Adipose tissue (tissue), 3 donors: ENCODE measurements at regions not wholly inside any gene's neighbourhood (a gene's known extent, or its start where the extent isn't known, plus 50 kb on each side); places are given as distances from the start of the nearest gene placed in this dataset.

Source experiments
- H3K27ac ChIP-seq: one replicate; pipeline ENCODE4 v1.5.1; 2013; ENCODE audit warnings: low read depth, low read length
- WGBS, 3 donors: extraction: QIAGEN DNeasy Blood & Tissue Kit; methylation state at CpG; one replicate each; pipeline ENCODE4 v1.1.7; 2013; 5-methylcytosine and 5-hydroxymethylcytosine counted together
- donor health status: healthy with polysubstance abuse.
- donor health status: Bipolar disorder and iron deficiency.
- donor health status: healthy.

GRCh38 chr21:43351501-43352153, 75.3 kb downstream of the SIK1 start:
- 79 to 86% (median 83%) methylated on average over 12 to 13 of the region's 13 CpGs for WGBS, 3 donors
- H3K27ac ChIP-seq, result no peak overlapping the region

DNA sequence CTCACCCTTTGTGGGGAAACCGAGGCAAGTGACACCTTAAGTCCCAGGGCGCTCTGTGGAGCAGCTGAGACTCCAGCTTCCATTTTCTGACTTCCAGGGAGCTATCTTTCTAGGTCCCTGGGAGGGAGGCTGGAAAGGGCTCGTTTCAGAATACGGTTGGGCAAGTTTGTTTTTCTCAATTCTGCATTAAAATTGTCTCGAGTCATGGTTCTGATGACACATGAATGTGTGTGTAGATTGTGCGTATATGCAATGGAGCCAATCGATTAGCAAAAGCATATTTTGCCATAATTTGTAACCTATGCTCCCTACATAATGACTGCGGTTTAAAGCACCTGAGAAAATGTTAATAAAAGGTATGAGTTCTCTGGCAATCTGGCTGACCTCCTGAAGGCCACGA, 77.3 kb downstream of the SIK1 start:
- 81 to 89% (median 88%) methylated on average over 9 of the region's 9 CpGs for WGBS, 3 donors
- H3K27ac ChIP-seq, result no peak overlapping the region

- 60 to 76% (median 63%) methylated on average over 22 of the region's 22 CpGs for WGBS, 3 donors
- no peak overlapping the region for H3K27ac ChIP-seq
Measured at GRCh38 chr21:43348801-43349261, 78.1 kb downstream of the SIK1 start.

DNA sequence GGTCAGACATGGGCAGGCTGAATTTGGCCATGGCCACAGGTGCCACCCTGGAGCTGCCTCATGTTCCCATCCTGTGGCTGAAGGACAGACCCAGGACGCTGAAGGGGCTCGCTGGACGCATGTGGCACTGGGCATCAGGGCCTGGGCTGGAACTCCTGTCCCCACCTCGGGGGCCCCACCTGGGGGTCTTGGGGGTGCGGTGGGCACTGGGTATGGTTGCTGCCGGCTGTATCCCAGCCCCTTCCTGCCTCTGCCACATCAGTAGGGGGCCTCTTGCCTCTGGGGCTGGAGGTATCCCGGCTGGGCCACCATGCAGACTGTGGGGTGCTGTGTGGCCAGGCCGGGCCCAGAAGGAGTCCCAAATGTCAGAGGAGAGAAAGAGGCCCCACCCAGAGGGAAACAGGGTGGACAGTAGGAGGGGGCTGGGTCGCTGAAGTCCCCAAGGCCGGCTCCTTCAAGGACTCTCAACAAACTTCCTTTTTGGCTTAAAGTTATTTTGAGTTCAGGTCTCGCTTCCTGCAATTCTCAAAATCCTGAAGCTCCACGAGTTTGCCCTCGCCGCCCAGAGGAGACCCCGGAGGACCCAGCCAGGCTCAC, 78.7 kb downstream of the SIK1 start:
- H3K27ac ChIP-seq, result no peak overlapping the region

GRCh38 chr21:43347461-43348169, 79.3 kb downstream of the SIK1 start:
- WGBS, 3 donors, result 88 to 92% (median 91%) methylated on average over 21 of the region's 21 CpGs
- no peak overlapping the region for H3K27ac ChIP-seq

More for the DNA sequence above, 78.7 kb downstream of the SIK1 start:
- 50 to 73% (median 56%) methylated on average over 15 of the region's 15 CpGs for WGBS, 3 donors

GRCh38 chr21:43346551-43346950, 80.4 kb downstream of the SIK1 start:
- WGBS, 3 donors, result 83 to 92% (median 91%) methylated on average over 12 to 13 of the region's 13 CpGs
- no peak overlapping the region for H3K27ac ChIP-seq

DNA sequence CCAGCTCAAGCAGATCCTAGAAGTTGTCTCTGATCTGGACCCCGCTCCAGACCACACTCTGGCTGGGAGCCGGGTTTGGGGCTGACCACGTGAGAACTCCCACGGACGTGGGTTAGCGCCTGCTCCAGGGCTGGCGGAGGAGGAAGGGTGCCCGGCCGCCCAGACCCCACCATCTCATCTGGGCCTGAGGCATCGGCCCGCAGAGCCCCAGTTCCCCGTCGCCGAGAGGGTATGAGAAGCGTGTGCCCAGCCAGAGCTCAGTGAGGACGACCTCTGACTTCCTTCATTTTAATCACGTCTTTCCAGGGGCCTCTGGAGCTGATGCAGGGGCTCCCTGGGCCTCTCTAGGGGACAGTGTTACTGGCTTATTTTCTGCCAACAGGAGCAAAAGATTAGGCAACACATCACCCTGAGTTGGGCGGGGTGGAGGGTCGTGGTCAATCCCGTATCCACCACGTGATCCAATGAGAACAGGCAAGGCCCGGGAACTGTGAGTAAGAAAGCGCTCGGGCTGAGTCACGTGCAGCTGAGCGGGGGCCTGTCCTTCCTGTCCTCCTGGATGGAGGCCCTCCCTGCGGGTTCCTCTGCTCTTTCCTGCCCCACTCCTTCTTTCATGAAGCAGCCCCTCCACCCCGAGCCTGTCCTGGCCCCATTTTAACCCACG, 81.1 kb downstream of the SIK1 start:
- H3K27ac ChIP-seq, result no peak overlapping the region
- 58 to 91% (median 71%) methylated on average over 29 of the region's 29 CpGs for WGBS, 3 donors

DNA sequence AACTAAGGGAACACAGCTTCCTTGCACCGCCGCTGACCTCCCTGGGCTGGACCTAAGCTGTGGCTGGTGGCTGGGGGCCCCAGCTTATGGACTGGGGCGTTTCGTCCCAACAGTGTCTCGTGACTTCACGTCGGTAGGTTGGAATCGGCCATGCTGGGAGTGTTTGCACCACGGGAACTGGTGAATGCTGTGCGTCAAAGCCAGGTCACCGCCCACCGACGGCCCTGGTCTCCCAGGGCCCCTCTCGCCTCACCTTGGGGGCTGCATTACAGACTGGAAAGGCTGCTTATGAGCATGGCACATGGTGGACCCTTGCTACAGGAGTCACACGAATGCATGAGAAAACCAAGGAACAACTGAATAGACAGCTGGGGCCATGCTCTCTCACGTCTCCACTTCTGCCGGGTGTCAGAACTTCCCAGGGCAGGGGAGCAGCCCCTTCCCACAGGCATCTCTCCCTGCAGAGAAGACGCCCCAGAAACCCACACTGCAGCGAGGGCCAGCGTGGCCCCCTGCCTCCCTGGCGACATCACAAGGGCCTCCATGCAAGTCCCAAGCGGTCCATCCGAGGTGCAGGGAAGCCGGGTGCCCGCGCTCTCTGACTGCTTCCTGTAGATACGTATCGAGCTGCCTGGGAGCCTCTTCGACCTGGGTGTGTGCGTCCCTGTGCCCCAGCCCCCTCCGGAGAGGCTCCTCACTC, 81.7 kb downstream of the SIK1 start:
- WGBS, 3 donors, result 83 to 92% (median 88%) methylated on average over 31 of the region's 31 CpGs
- H3K27ac ChIP-seq, result no peak overlapping the region

DNA sequence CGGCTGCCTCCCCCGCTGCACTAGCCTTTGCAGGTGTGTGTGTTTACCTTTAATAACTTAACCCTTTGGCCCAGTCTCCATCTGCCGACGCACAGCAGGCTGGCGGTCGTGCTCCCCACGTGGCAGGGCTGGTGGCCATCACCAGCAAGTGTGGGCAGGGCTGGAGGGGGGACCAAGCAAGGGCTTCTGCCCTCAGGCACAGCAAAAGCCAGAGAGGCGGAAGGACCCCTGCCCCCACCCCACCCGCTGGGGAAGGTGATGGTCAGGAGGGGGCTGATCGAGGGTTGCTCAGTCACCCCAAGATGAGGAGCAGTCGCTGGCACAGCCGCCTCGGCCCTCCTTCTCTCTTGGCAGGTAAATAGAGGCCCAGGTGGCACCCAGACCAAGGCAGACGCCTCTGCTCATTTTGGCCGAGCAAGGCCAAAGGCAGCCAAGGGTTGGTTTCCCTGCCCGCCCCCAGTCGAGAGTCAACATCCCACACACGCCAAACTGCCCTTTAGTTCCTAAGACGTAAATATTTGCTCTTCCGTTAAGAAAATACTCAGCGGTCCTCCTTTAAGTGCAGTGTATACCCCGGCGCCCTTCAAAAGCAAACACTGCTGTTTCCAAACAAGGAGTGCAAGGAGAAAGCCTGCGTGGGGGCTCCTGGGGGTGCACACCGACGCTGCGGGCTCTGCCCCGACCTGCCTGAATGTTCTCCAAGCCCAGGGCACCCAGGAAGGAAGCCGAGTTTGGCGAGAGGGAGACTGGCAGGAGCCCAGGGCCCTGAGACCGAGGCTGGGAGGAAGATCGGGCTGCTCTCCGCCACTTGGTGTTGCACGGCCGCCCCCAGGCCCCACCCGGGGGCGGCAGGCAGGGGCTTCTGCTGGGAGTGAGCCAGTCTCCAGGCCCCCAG, 82.7 kb downstream of the SIK1 start:
- 34 to 74% (median 65%) methylated on average over 37 of the region's 37 CpGs for WGBS, 3 donors
- no peak overlapping the region for H3K27ac ChIP-seq

GRCh38 chr21:43343095-43343991, 83.6 kb downstream of the SIK1 start:
- 33 to 89% (median 88%) methylated on average over 25 to 26 of the region's 26 CpGs for WGBS, 3 donors
- no peak overlapping the region for H3K27ac ChIP-seq

GRCh38 chr21:43342301-43342881, 84.5 kb downstream of the SIK1 start:
- WGBS, 3 donors, result 85 to 94% (median 87%) methylated on average over 17 of the region's 17 CpGs
- H3K27ac ChIP-seq, result no peak overlapping the region

DNA sequence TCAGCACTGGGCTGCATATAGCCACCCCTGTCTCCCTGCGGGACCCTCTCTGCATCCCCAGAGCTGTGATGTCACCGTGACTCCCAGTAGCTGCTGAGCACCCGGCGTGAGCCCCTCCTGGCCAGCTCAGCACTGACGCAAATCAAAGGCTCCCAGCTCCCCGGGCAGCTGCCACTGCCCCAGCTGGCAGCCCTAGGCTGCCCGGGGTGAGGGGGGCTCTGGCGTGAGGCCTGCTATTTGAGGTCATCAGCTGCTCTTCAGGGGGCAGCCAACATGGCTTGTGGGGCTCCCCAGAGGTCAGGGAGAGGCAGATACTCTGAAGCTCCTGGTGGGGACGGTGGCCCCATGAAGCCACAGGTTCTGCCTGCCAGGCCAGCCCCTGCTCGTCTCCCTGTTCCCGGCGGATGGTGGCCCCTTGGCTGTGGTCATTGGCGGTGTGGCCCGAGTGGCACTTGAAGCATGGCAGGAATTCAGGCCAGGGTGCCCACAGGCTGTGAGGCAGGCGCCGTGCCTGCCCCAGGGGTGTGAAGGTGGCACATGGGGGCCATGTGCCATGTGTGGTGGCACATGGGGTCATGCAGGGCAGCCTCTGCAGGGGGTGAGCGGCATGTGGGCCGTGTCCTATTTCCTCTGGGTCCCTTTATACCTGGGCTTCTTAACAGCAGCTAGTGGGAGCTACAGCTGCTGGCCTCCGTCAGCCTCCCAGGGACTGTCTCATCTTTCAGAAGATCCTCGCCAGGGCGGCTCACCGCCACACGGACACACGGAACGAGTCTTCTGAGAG, 85.4 kb downstream of the SIK1 start:
- WGBS, 3 donors, result 77 to 84% (median 83%) methylated on average over 19 to 25 of the region's 25 CpGs
- no peak overlapping the region for H3K27ac ChIP-seq

- no peak overlapping the region for H3K27ac ChIP-seq
- WGBS, 3 donors, result 70 to 84% (median 72%) methylated on average over 29 of the region's 29 CpGs
Measured at GRCh38 chr21:43340491-43341377, 86.2 kb downstream of the SIK1 start.

GRCh38 chr21:43339668-43340067, 87.3 kb downstream of the SIK1 start:
- H3K27ac ChIP-seq, result no peak overlapping the region
- WGBS, 3 donors, result 64 to 85% (median 71%) methylated on average over 16 of the region's 16 CpGs

DNA sequence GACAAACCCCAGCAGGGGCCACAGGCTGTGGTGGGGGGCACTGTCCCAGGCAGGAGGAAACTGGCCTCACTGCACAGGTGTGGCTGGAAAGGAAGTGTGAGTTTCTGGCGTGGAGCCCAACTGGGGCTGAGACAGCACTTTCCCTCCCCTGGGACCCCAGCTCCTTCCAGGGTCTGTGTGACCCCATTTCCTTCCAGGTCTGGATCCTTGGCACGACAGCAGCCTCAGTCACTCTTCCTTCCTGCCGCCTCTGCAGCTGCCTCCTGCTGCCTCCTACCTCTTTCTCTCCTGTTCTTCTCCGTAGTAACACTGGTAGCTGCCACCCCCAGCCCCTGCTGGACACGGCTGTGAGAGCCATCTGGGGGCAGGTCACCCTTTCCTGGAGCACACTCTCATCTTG, 88.0 kb downstream of the SIK1 start:
- WGBS, 3 donors, result 26 to 61% (median 39%) methylated on average over 5 of the region's 5 CpGs
- H3K27ac ChIP-seq, result no peak overlapping the region
